ENCODE measurements at regions not wholly inside any gene's neighbourhood (a gene's known extent, or its start where the extent isn't known, plus 50 kb on each side); places are given as distances from the start of the nearest gene placed in this dataset.

- no peak for DNase-seq
Observed at GRCh38 chr15:91476861-91477260, 376.6 kb upstream of the SLCO3A1 start.

- no peak for DNase-seq
Observed at GRCh38 chr15:91478717-91479191, 374.8 kb upstream of the SLCO3A1 start.

GRCh38 chr15:91480426-91480825, 373.1 kb upstream of the SLCO3A1 start:
- no peak for DNase-seq

GRCh38 chr15:91482799-91483198, 370.7 kb upstream of the SLCO3A1 start:
- no peak for DNase-seq

- no peak for DNase-seq
Observed at GRCh38 chr15:91484141-91484540, 369.4 kb upstream of the SLCO3A1 start.

GRCh38 chr15:91488452-91488851, 365.1 kb upstream of the SLCO3A1 start:
- no peak for DNase-seq

GRCh38 chr15:91490211-91490610, 363.3 kb upstream of the SLCO3A1 start:
- DNase-seq = no peak

- peak; percentile 46 for DNase-seq
Observed at GRCh38 chr15:91491101-91491950, 362.2 kb upstream of the SLCO3A1 start.

GRCh38 chr15:91496754-91497691, 356.5 kb upstream of the SLCO3A1 start:
- DNase-seq = no peak

GRCh38 chr15:91498046-91498748, 355.3 kb upstream of the SLCO3A1 start:
- DNase-seq = no peak

GRCh38 chr15:91498749-91499062, 354.8 kb upstream of the SLCO3A1 start:
- no peak for DNase-seq

- no peak for DNase-seq
Observed at GRCh38 chr15:91499774-91500383, 353.6 kb upstream of the SLCO3A1 start.

- peak; percentile 61 for DNase-seq
Observed at GRCh38 chr15:91508633-91509032, 344.9 kb upstream of the SLCO3A1 start.

GRCh38 chr15:91514147-91514546, 339.4 kb upstream of the SLCO3A1 start:
- DNase-seq = no peak

GRCh38 chr15:91515188-91515754, 338.2 kb upstream of the SLCO3A1 start:
- peak; percentile 92 for DNase-seq

- no peak for DNase-seq
Observed at GRCh38 chr15:91516866-91517265, 336.6 kb upstream of the SLCO3A1 start.

GRCh38 chr15:91517491-91518200, 335.9 kb upstream of the SLCO3A1 start:
- peak; percentile 65 for DNase-seq

- DNase-seq = peak; percentile 57
Observed at GRCh38 chr15:91520850-91521249, 332.7 kb upstream of the SLCO3A1 start.

- no peak for DNase-seq
Observed at GRCh38 chr15:91521548-91521947, 332.0 kb upstream of the SLCO3A1 start.

GRCh38 chr15:91521996-91522395, 331.5 kb upstream of the SLCO3A1 start:
- peak; percentile 91 for DNase-seq

- peak; percentile 79 for DNase-seq
Observed at GRCh38 chr15:91522605-91523332, 330.7 kb upstream of the SLCO3A1 start.
